ENCODE measurements at regions not wholly inside any gene's neighbourhood (a gene's known extent, or its start where the extent isn't known, plus 50 kb on each side); places are given as distances from the start of the nearest gene placed in this dataset.

- no peak for DNase-seq
These were observed 997.5 kb downstream of the TLE4 start for GRCh38 chr9:80569236-80569635.

- DNase-seq = no peak
These were observed 989.8 kb downstream of the TLE4 start for GRCh38 chr9:80561526-80561925.

GRCh38 chr9:80560976-80561375, 989.2 kb downstream of the TLE4 start:
- DNase-seq = no peak

GRCh38 chr9:80557256-80557655, 985.5 kb downstream of the TLE4 start:
- DNase-seq = no peak

GRCh38 chr9:80556631-80557030, 984.9 kb downstream of the TLE4 start:
- DNase-seq = no peak

GRCh38 chr9:80555782-80556325, 984.1 kb downstream of the TLE4 start:
- DNase-seq = no peak

- DNase-seq = no peak
These were observed 983.1 kb downstream of the TLE4 start for GRCh38 chr9:80554856-80555255.

GRCh38 chr9:80554301-80554700, 982.5 kb downstream of the TLE4 start:
- DNase-seq = no peak

- no peak for DNase-seq
These were observed 981.2 kb downstream of the TLE4 start for GRCh38 chr9:80552931-80553330.

- no peak for DNase-seq
These were observed 978.4 kb downstream of the TLE4 start for GRCh38 chr9:80550181-80550580.

GRCh38 chr9:80547613-80548012, 975.8 kb downstream of the TLE4 start:
- no peak for DNase-seq

- DNase-seq = no peak
These were observed 968.6 kb downstream of the TLE4 start for GRCh38 chr9:80540387-80540786.

GRCh38 chr9:80538976-80539375, 967.2 kb downstream of the TLE4 start:
- DNase-seq = no peak

- no peak for DNase-seq
These were observed 950.7 kb downstream of the TLE4 start for GRCh38 chr9:80522465-80522864.

- DNase-seq = no peak
These were observed 949.4 kb downstream of the TLE4 start for GRCh38 chr9:80521151-80521550.

- no peak for DNase-seq
These were observed 948.5 kb downstream of the TLE4 start for GRCh38 chr9:80520231-80520630.

GRCh38 chr9:80518441-80518840, 946.7 kb downstream of the TLE4 start:
- DNase-seq = no peak

GRCh38 chr9:80516679-80517078, 944.9 kb downstream of the TLE4 start:
- no peak for DNase-seq

- no peak for DNase-seq
These were observed 937.6 kb downstream of the TLE4 start for GRCh38 chr9:80509358-80509757.

GRCh38 chr9:80507611-80508010, 935.8 kb downstream of the TLE4 start:
- DNase-seq = no peak

GRCh38 chr9:80504601-80505230, 933.0 kb downstream of the TLE4 start:
- no peak for DNase-seq

GRCh38 chr9:80503671-80504281, 932.0 kb downstream of the TLE4 start:
- DNase-seq = no peak

- DNase-seq = no peak
These were observed 930.5 kb downstream of the TLE4 start for GRCh38 chr9:80502306-80502705.

GRCh38 chr9:80501635-80502034, 929.9 kb downstream of the TLE4 start:
- no peak for DNase-seq

GRCh38 chr9:80500300-80500699, 928.5 kb downstream of the TLE4 start:
- DNase-seq = no peak

Measured in NCI-H2107 (cell line).